Caki2 (cell line): ENCODE measurements at regions not wholly inside any gene's neighbourhood (a gene's known extent, or its start where the extent isn't known, plus 50 kb on each side); places are given as distances from the start of the nearest gene placed in this dataset.

Experiments
- DNase-seq: peaks from one replicate; pipeline ENCODE4 v3.0.0-alpha.2; 2015; ENCODE audit warnings: low read depth
- in situ Hi-C: cut with HindIII; loops from 2 replicates; pipeline ENCODE4 v1.10.0; 2016; ENCODE audit warnings: low sequenced_read_pairs, low pct_unique_long_range_greater_than_20kb, mixed read lengths

- DNase-seq: no peak
- in situ Hi-C loops: no loop called here
These were observed 119.1 kb upstream of the PHYHIPL start for GRCh38 chr10:59057345-59057744.

GRCh38 chr10:59060852-59061251 lies 115.6 kb upstream of the PHYHIPL start:
- no peak for DNase-seq
- in situ Hi-C loops: no loop called here

GRCh38 chr10:59063491-59063890 lies 113.0 kb upstream of the PHYHIPL start:
- no peak for DNase-seq
- in situ Hi-C loops: no loop called here

- in situ Hi-C loops: no loop called here
- DNase-seq: no peak
These were observed 112.3 kb upstream of the PHYHIPL start for GRCh38 chr10:59064080-59064692.

- in situ Hi-C loops: no loop called here
- no peak for DNase-seq
These were observed 111.5 kb upstream of the PHYHIPL start for GRCh38 chr10:59064759-59065539.

- DNase-seq: no peak
- in situ Hi-C loops: no loop called here
These were observed 107.8 kb upstream of the PHYHIPL start for GRCh38 chr10:59068581-59069191.

GRCh38 chr10:59072038-59072437 lies 104.4 kb upstream of the PHYHIPL start:
- in situ Hi-C loops: no loop called here
- peak; percentile 88 for DNase-seq

- in situ Hi-C loops: no loop called here
- no peak for DNase-seq
These were observed 102.9 kb upstream of the PHYHIPL start for GRCh38 chr10:59073456-59074053.

- in situ Hi-C loops: no loop called here
- no peak for DNase-seq
These were observed 100.9 kb upstream of the PHYHIPL start for GRCh38 chr10:59075576-59075975.

- in situ Hi-C loops: no loop called here
- DNase-seq: peak; percentile 69
These were observed 98.6 kb upstream of the PHYHIPL start for GRCh38 chr10:59077855-59078254.

GRCh38 chr10:59078978-59079377 lies 97.5 kb upstream of the PHYHIPL start:
- in situ Hi-C loops: no loop called here
- no peak for DNase-seq

- in situ Hi-C loops: no loop called here
- DNase-seq: peak; percentile 89
These were observed 96.8 kb upstream of the PHYHIPL start for GRCh38 chr10:59079386-59080226.

- DNase-seq: no peak
- in situ Hi-C loops: no loop called here
These were observed 94.2 kb upstream of the PHYHIPL start for GRCh38 chr10:59082249-59082648.

- no peak for DNase-seq
- in situ Hi-C loops: no loop called here
These were observed 91.4 kb upstream of the PHYHIPL start for GRCh38 chr10:59085054-59085453.

GRCh38 chr10:59085711-59086502 lies 90.5 kb upstream of the PHYHIPL start:
- in situ Hi-C loops: no loop called here
- no peak for DNase-seq

GRCh38 chr10:59087486-59087885 lies 89.0 kb upstream of the PHYHIPL start:
- DNase-seq: no peak
- in situ Hi-C loops: no loop called here

- no peak for DNase-seq
- in situ Hi-C loops: no loop called here
These were observed 87.4 kb upstream of the PHYHIPL start for GRCh38 chr10:59088912-59089573.
